OCI-LY1 (cell line): ENCODE measurements at regions not wholly inside any gene's neighbourhood (a gene's known extent, or its start where the extent isn't known, plus 50 kb on each side); places are given as distances from the start of the nearest gene placed in this dataset.

Experiments
- EZH2 ChIP-seq: fragments of 200-600 bp; sonication (generic), shearing (Covaris generic); IDR thresholded peaks from 2 replicates; pipeline ENCODE4 v1.8.0; 2017; ENCODE audit warnings: borderline replicate concordance, mixed run types, mild to moderate bottlenecking, antibody characterized with exemption, low read length, moderate library complexity, mixed read lengths
- TF ChIP-seq, protein P1 (sequence below): fragments of 200-600 bp; sonication (generic), shearing (Covaris generic); IDR thresholded peaks from 2 replicates; pipeline ENCODE4 v1.5.1; 2017; ENCODE audit warnings: mild to moderate bottlenecking, antibody characterized with exemption, low read length, moderate library complexity, mixed read lengths

DNA sequence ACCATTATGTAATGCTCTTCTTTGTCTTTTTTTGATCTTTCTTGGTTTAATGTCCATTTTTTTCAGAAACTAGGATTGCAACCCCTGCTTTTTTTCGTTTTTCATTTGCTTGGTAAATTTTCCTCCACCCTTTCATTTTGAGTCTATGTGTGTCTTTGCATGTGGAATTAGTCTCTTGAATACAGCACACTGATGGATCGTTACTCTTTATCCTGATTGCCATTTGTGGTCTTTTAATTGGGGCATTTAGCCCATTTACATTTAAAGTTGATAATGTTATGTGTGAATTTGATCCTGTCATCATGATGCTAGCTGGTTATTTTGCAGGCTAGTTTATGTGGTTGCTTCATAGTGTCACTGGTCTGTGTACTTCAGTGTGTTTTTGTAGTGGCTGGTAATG, 75.6 kb upstream of the ETV3 start:
- TF ChIP-seq, protein P1, sequence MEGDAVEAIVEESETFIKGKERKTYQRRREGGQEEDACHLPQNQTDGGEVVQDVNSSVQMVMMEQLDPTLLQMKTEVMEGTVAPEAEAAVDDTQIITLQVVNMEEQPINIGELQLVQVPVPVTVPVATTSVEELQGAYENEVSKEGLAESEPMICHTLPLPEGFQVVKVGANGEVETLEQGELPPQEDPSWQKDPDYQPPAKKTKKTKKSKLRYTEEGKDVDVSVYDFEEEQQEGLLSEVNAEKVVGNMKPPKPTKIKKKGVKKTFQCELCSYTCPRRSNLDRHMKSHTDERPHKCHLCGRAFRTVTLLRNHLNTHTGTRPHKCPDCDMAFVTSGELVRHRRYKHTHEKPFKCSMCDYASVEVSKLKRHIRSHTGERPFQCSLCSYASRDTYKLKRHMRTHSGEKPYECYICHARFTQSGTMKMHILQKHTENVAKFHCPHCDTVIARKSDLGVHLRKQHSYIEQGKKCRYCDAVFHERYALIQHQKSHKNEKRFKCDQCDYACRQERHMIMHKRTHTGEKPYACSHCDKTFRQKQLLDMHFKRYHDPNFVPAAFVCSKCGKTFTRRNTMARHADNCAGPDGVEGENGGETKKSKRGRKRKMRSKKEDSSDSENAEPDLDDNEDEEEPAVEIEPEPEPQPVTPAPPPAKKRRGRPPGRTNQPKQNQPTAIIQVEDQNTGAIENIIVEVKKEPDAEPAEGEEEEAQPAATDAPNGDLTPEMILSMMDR = no peak
- no peak for TF ChIP-seq EZH2
